ENCODE measurements at regions not wholly inside any gene's neighbourhood (a gene's known extent, or its start where the extent isn't known, plus 50 kb on each side); places are given as distances from the start of the nearest gene placed in this dataset.

DNA sequence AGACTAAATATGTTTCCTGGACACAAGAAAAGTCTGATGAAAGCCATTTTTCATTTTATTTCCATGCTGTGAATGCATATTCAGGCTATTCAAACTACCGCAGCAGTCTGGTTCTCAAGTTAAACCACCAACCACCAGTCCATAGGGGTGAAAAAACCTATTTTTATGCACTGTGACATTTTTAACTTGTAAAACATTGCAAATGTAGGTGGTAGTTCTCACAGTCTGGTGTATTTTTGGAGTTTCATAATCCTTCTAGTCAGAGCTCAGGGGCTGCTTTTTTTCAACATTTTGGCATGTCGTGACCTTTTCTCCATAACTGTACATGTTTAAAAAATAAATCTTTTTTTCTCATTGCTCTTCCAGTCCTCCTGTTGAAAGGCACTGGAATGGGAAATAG, 907.6 kb upstream of the ADGRL2 start:
- no peak for DNase-seq (ENCODE audit: low read depth in 3 of 3, low spot score in 2 of 3)

GRCh38 chr1:80892539-80892938, 908.2 kb upstream of the ADGRL2 start:
- DNase-seq (ENCODE audit: low read depth in 3 of 3, low spot score in 2 of 3): no peak

DNA sequence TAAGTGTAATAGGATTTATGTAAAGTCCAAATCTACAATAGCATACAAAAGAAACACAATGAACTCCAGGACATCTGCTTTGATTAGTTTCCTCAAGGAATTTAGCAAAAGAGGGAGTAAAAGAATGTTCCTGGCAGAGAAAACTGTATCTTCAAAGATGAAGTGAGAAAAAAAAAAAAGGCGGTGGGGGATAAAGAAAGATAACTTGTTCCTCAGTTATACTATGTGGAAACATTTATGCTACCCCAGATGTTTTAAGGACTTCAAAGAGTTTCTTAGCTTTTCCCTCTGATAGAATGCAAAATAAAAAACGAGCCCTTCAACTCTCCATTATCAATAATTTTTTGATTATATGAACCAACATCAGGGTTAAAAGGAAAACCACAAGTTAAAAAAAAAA, 908.9 kb upstream of the ADGRL2 start:
- no peak for DNase-seq (ENCODE audit: low read depth in 3 of 3, low spot score in 2 of 3)

DNA sequence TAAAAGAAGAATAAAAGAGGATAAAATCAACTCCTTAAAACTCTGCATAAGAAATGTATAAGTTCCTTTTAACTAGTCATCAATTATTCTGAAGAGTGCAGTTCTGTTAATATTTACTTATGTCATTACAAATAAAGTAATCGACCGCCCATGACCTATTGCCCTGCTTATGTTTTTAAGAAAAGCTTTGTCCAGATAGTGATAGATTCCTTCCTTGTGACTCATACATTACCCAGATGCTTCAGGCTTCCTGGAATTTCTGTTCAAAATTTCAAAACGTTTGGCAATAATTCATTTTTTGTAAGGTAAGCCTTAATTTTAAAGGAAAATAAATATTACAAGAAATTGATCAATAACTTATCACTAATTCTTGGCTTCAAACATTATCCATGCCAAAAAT, 918.2 kb upstream of the ADGRL2 start:
- no peak for DNase-seq (ENCODE audit: low read depth in 3 of 3, low spot score in 2 of 3)

DNA sequence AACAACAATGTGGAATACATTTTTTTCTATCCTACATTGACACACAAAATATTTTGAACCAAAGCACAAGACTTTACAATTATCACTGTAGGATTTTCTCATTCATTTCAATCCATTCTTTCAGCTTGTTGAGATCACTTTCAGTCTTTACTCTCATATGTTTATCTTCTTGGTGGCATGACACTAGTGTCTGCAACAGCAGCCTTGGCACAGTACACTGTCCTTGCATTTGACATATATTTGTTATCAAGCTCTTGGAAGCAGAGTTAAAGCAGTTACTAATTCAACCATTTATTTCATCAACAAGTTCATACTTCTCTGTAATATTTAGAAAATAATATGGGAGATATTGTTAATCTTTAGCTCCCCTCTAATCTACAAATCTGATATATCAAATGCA, 922.4 kb upstream of the ADGRL2 start:
- DNase-seq (ENCODE audit: low read depth in 3 of 3, low spot score in 2 of 3): no peak

DNA sequence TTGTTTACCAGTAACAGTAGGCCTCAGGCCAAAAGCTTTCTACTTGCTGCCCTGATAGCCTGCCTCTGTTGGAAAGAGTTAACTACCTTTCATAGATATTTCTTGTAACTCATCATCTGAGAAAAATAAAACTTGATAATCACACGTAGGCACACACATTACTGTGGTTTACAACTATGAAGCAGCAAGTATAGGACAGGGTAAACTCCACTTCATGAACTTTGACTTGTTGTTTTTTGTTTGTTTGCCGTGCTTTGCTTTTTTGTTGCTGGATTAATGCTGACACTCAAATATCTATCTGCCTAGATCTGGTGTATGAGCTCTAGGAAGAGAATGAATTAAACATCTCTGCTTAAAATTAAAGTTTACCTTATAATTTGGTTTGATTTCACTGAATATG, 924.7 kb upstream of the ADGRL2 start:
- DNase-seq (ENCODE audit: low read depth in 3 of 3, low spot score in 2 of 3): no peak

DNA sequence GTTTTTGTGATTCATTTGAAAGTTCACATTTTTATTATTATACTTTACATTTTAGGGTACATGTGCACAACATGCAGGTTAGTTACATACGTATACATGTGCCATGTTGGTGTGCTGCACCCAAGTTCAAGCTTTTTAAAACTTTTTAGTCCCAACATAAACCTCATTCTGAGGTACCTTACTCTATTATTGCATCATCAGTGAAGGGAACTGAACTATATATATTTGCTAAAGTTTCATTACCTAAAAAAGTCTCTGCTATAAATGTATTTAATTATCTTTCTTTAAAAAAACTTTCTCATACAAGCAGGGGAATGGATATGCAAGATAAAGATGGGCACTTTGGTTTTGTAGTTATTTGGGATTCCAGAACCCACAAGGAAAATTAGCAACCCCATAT, 931.4 kb upstream of the ADGRL2 start:
- DNase-seq (ENCODE audit: low read depth in 3 of 3, low spot score in 2 of 3): no peak

DNA sequence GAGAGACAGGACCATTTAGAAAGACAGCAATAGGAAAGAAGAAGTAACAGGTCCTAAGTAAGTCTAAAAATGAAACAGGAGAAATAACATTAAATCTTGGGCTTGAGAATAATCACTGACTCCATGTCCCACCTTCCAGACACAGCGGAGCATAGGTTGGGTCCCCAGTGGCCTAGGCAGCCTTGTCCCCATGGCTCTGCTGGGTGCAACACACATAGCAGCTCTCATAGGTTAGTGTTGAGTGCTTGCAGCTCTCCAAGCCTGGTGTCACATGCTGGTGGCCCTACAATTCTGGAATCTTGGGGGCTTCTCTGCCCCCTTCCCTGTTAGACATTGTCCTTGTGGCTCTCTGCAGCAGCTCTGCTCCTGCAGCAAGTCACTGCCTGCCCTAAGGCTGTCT, 952.8 kb upstream of the ADGRL2 start:
- DNase-seq (ENCODE audit: low read depth in 3 of 3, low spot score in 2 of 3): no peak

DNA sequence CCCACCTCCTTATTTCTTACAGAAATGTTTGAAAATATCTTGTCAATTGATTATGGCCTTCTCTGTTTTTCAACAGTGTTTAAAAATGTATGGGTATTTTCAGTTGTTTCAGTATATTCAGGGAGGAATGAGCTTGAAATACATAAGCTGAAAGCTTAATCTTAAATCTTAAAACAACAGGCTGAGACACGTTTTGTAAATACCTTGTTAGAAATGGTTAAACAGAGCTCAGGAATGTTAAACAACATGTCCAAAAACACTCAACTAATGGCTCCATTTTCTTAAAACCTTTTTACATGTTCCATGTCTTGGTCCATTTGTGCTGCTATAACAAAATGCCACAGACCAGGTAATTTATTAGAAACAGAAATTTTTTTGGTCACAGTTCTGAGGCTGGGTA, 953.8 kb upstream of the ADGRL2 start:
- DNase-seq (ENCODE audit: low read depth in 3 of 3, low spot score in 2 of 3): no peak

GRCh38 chr1:80842796-80843195, 957.9 kb upstream of the ADGRL2 start:
- no peak for DNase-seq (ENCODE audit: low read depth in 3 of 3, low spot score in 2 of 3)

DNA sequence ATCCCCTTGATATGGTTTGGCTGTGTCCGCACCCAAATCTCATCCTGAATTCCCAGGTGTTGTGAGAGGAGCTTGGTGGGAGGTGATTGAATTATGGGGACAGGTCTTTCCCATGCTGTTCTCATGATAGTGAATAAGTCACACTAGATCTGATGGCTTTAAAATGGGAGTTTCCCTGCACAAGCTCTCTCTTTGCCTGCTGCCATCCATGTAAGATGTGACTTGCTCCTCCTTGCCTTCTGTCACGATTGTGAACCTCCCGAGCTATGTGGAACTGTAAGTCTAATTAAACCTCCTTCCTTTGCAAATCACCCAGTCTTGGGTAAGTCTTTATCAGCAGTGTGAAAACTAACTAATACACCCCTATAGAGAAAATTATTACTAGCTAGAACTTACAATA, 959.5 kb upstream of the ADGRL2 start:
- DNase-seq (ENCODE audit: low read depth in 3 of 3, low spot score in 2 of 3): no peak

DNA sequence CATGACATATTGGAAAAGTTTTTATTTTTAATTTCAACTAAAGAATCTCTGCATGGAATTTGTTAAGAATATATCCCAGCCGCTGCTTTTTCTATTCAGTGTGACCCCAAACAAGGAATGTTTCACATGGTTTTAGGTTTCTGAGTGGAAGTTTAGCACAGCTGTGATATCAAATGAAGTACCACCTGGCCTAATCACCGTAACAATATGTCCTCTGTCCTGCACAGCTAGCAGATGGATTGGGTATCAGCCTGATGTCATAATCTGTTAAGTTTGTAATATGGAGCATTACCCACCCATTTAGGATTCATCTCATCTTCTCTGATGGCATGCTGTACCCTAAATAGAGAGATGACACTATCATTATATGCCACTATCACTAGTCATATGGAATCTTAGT, 963.7 kb upstream of the ADGRL2 start:
- DNase-seq (ENCODE audit: low read depth in 3 of 3, low spot score in 2 of 3): no peak

- DNase-seq (ENCODE audit: low read depth in 3 of 3, low spot score in 2 of 3): no peak
Observed at GRCh38 chr1:80836505-80836904, 964.2 kb upstream of the ADGRL2 start.

DNA sequence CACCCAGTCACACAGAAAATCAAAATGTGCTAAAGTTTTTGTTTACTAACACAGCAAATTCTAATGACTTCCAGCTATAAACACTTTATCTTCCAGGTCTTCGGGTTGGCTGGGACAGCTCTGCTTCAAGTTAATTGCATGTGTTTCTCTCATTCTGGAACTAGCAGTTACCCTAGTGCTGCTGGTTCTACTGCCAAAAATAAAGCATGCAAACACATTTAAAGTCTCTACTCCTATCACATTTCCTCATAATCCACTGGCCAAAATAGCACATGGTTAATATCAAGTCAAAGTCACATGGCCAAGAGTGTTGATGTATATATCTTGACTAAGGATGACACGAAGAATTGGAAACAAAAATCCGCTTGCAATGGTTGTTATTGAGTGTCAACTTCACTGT, 973.1 kb upstream of the ADGRL2 start:
- DNase-seq (ENCODE audit: low read depth in 3 of 3, low spot score in 2 of 3): no peak

- DNase-seq (ENCODE audit: low read depth in 3 of 3, low spot score in 2 of 3): no peak
Observed at GRCh38 chr1:80825067-80825466, 975.7 kb upstream of the ADGRL2 start.

DNA sequence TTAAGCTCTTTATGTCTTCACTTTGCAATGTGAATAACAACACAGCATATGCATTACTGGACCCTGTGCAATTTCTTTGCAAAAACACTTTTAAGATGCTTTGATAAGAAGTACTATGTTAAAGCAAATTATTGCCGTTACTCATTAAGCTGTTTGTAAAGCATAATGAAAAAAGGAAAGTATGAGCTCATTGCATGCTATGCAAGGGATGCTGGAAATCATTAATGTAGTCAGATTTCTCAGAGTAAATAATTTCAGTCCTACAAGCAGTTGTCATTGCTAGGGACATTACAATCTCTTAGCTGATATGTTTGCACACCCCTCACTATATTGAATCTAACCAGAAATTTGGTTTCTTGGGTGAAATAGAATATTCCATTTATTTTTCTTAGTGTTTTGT, 982.5 kb upstream of the ADGRL2 start:
- peak in 1 of 3 donors; percentile 6 for DNase-seq (ENCODE audit: low read depth in 3 of 3, low spot score in 2 of 3)

- DNase-seq (ENCODE audit: low read depth in 3 of 3, low spot score in 2 of 3): no peak
Observed at GRCh38 chr1:80807981-80808380, 992.8 kb upstream of the ADGRL2 start.

- DNase-seq (ENCODE audit: low read depth in 3 of 3, low spot score in 2 of 3): no peak
Observed at GRCh38 chr1:80806431-80806830, 994.3 kb upstream of the ADGRL2 start.

- DNase-seq (ENCODE audit: low read depth in 3 of 3, low spot score in 2 of 3): no peak
Observed at GRCh38 chr1:80801695-80802094, 999.0 kb upstream of the ADGRL2 start.

- DNase-seq (ENCODE audit: low read depth in 3 of 3, low spot score in 2 of 3): no peak
Observed at GRCh38 chr1:80799457-80799856, 1001.3 kb upstream of the ADGRL2 start.

DNA sequence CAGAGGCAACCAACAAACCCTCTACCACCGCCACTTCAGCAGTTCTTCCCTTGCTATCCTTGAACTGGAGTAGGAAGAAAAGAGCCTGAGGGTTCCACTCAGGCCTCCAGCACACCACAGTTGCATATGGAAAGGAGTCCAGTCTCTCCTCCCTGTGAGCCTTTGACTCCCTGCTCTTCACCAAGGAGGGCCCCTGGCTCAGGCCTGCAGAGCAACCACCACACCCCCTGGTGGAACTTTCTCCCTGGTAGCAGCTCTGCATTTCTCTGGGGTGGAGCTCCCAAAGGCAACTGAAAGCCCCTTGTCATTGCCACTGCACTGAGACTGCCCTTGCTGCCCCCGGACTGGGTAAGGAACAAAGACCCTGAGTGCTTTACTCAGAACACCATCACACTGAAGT, 1021.5 kb upstream of the ADGRL2 start:
- DNase-seq (ENCODE audit: low read depth in 3 of 3, low spot score in 2 of 3): no peak

DNA sequence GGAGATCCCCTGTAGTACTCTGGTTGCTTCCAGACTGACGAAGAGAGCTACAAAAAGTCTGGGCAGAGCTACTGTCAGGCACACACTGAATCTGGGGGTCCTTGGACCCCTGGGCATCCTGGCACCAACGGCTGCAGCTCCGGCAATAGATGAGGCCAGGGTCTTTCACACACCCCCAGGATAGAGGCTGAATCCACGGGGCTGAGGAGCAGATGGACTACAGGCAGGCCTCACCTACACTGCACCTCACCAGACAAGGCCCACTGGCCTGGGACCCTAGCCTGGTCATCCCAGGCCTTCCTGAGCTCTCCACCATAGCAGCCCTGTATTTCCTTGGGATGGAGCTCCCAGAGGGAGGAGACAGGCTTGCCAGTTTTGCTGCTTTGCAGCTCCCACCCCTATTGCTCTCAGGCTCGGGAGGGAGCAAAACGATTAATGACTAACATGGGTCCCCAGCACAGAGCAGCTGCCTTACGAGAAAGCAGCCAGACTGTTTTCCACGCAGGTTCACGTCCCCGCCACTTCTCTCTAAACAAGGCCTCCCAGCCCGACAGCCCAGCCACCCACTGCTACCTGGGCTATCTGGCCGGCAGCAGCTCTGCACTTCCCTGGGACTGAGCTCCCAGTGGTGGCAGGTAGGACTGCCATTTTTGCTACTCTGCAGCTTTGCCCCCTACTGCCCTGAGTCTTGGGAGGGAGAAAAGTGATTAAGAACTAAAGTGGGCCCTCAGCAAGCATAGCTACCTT, 1022.5 kb upstream of the ADGRL2 start:
- no peak for DNase-seq (ENCODE audit: low read depth in 3 of 3, low spot score in 2 of 3)

- DNase-seq (ENCODE audit: low read depth in 3 of 3, low spot score in 2 of 3): no peak
Observed at GRCh38 chr1:80776266-80776665, 1024.5 kb upstream of the ADGRL2 start.

All from right renal cortex interstitium (tissue), 3 donors.